ENCODE measurements at regions not wholly inside any gene's neighbourhood (a gene's known extent, or its start where the extent isn't known, plus 50 kb on each side); places are given as distances from the start of the nearest gene placed in this dataset.

GRCh38 chr14:40098468-40098867 is 666.2 kb upstream of the FBXO33 start:
- TF ChIP-seq BCLAF1 (IDR thresholded peaks at IDR 0.05) (no peak), MAX (IDR thresholded peaks at IDR 0.05) (no peak), CTCF (CRISPR knock-in tag; IDR thresholded peaks at IDR 0.05) (no peak), ZFP91 (CRISPR knock-in tag; IDR thresholded peaks at IDR 0.05; ENCODE audit: borderline replicate concordance) (no peak), E2F1 (CRISPR knock-in tag; IDR thresholded peaks at IDR 0.05) (no peak), ZNF414 (CRISPR knock-in tag; IDR thresholded peaks at IDR 0.05) (no peak), NFE2L2 (IDR thresholded peaks at IDR 0.05; ENCODE audit: low read length) (no peak), ZFP82 (CRISPR knock-in tag; IDR thresholded peaks at IDR 0.05; ENCODE audit: borderline replicate concordance) (no peak)

All from HepG2 (cell line).